Endothelial cell of umbilical vein (primary cell): ENCODE measurements at regions not wholly inside any gene's neighbourhood (a gene's known extent, or its start where the extent isn't known, plus 50 kb on each side); places are given as distances from the start of the nearest gene placed in this dataset.

Experiments used
- BruUV-seq: library from RNA; stranded (reverse); fragments of 400-500 nt; replicated peaks from 2 replicates; lab custom pipeline; 2021; lab: Mats Ljungman, UMichigan
- CTCF ChIA-PET: fragments of 300-600, 350-600 bp; sonication (Branson Sonifier 250); formaldehyde crosslinking; loops from one replicate; lab custom pipeline; 2021; ENCODE audit warnings: antibody characterized with exemption, inconsistent platforms; lab: Charles Lee
- POLR2A ChIA-PET: fragments of 300-600, 350-600 bp; sonication (Branson Sonifier 250); formaldehyde crosslinking; loops from one replicate; lab custom pipeline; 2021; ENCODE audit warnings: antibody characterized with exemption, inconsistent platforms; lab: Charles Lee
- DNase-seq: peaks from one replicate; pipeline ENCODE4 v3.0.0-alpha.2; 2011; ENCODE audit warnings: low read depth, low spot score
- FAIRE-seq: peaks from 2 replicates; lab custom pipeline; 2011; peaks lifted over from hg19 to GRCh38; lab: Jason Lieb, UNC
- H2AFZ ChIP-seq: 2 replicates; pipeline ENCODE4 v1.6.0; 2012; ENCODE audit warnings: low read depth, low read length, control low read depth, inconsistent platforms
- H3K27ac ChIP-seq: 2 replicates; pipeline ENCODE4 v1.5.1; 2011; ENCODE audit warnings: low read depth, mild to moderate bottlenecking, control low read depth, low read length, moderate library complexity; ENCODE audit not compliant: insufficient read depth
- H3K27me3 ChIP-seq, 2 experiments: 2 replicates each; pipeline versions ENCODE4 v1.6.0 to v1.6.1; 2011; ENCODE audit warnings: low read length in 2 of 2, mixed read lengths in 1 of 2; ENCODE audit not compliant: control insufficient read depth in 2 of 2, insufficient read depth in 2 of 2
- H3K36me3 ChIP-seq, 2 experiments: 2 replicates in 1 of 2; 3 replicates in 1 of 2; pipeline ENCODE4 v1.5.1; 2011; ENCODE audit warnings: low read length in 2 of 2, mild to moderate bottlenecking in 1 of 2, moderate library complexity in 1 of 2; ENCODE audit not compliant: control insufficient read depth in 2 of 2, insufficient read depth in 2 of 2; ENCODE audit errors: extremely low read depth in 1 of 2
- H3K4me1 ChIP-seq: 3 replicates; pipeline ENCODE4 v1.5.1; 2011; ENCODE audit warnings: mild to moderate bottlenecking, low read length; ENCODE audit not compliant: control insufficient read depth, insufficient read depth; ENCODE audit errors: extremely low read depth
- H3K4me2 ChIP-seq: 2 replicates; pipeline ENCODE4 v1.6.1; 2011; ENCODE audit warnings: low read length, control low read depth, mixed read lengths; ENCODE audit not compliant: insufficient read depth
- H3K4me3 ChIP-seq, 3 experiments: fragments of 200-600 bp in 1 of 3; sonication (generic), shearing (Covaris generic) in 1 of 3; replicated peaks in 1 of 3; 2 replicates each; pipeline ENCODE4 v1.5.1; 2011 to 2016; ENCODE audit warnings: control low read depth in 3 of 3, low read length in 3 of 3, mild to moderate bottlenecking in 2 of 3, inconsistent platforms in 1 of 3, low read depth in 1 of 3, moderate library complexity in 1 of 3; ENCODE audit not compliant: insufficient read depth in 1 of 3
- H3K79me2 ChIP-seq: 2 replicates; pipeline ENCODE4 v1.6.0; 2012; ENCODE audit warnings: low read length, inconsistent platforms; ENCODE audit not compliant: control insufficient read depth, insufficient read depth
- H3K9ac ChIP-seq: replicated peaks from 2 replicates; pipeline ENCODE3; 2011; ENCODE audit warnings: low read length, control low read depth; ENCODE audit not compliant: insufficient read depth; ENCODE audit errors: extremely low read depth
- H3K9me1 ChIP-seq: replicated peaks from 3 replicates; pipeline ENCODE4 v1.6.0; 2011; ENCODE audit warnings: mild to moderate bottlenecking, low read length; ENCODE audit not compliant: control insufficient read depth, insufficient read depth; ENCODE audit errors: extremely low read depth
- H3K9me3 ChIP-seq: replicated peaks from 2 replicates; pipeline ENCODE4 v1.5.1; 2012; ENCODE audit warnings: low read length, inconsistent platforms; ENCODE audit not compliant: control insufficient read depth, insufficient read depth
- H4K20me1 ChIP-seq: replicated peaks from 2 replicates; pipeline ENCODE3; 2011; ENCODE audit warnings: mild to moderate bottlenecking, low read length; ENCODE audit not compliant: control insufficient read depth, insufficient read depth; ENCODE audit errors: extremely low read depth
- EZH2 ChIP-seq: IDR thresholded peaks from 2 replicates; pipeline ENCODE4 v1.6.1; 2012; ENCODE audit warnings: borderline replicate concordance, low read depth, mild to moderate bottlenecking, moderate library complexity, low read length, inconsistent platforms; ENCODE audit not compliant: severe bottlenecking
- FOS ChIP-seq: IDR thresholded peaks from 2 replicates; pipeline ENCODE4 v1.6.1; 2011; ENCODE audit warnings: mild to moderate bottlenecking, low read length, moderate library complexity, borderline replicate concordance; ENCODE audit not compliant: insufficient read depth
- GATA2 ChIP-seq: IDR thresholded peaks from 2 replicates; pipeline ENCODE4 v1.7.0; 2011; ENCODE audit warnings: low read depth, mild to moderate bottlenecking, moderate library complexity, mixed read lengths, low read length; ENCODE audit not compliant: insufficient read length, insufficient read depth
- JUN ChIP-seq: IDR thresholded peaks from 2 replicates; pipeline ENCODE4 v1.6.1; 2011; ENCODE audit warnings: borderline replicate concordance, low read depth; ENCODE audit not compliant: insufficient read length, insufficient read depth
- MYC ChIP-seq: IDR thresholded peaks from one replicate; pipeline ENCODE4 v1.6.1; 2011; ENCODE audit warnings: mild to moderate bottlenecking, low read depth, low read length
- POLR2A ChIP-seq: IDR thresholded peaks from 2 replicates; pipeline ENCODE4 v1.6.1; 2012; ENCODE audit warnings: low read depth, mild to moderate bottlenecking, control low read depth, low read length
- POLR2AphosphoS5 ChIP-seq: IDR thresholded peaks from 2 replicates; pipeline ENCODE4 v1.6.1; 2012; ENCODE audit warnings: low read depth, mild to moderate bottlenecking, control low read depth, low read length, moderate library complexity; ENCODE audit not compliant: insufficient read depth
- dilution Hi-C: fragments of 300-500 bp; cut with MboI; formaldehyde crosslinking; loops from one replicate; pipeline ENCODE4 v1.15.0; 2019; ENCODE audit warnings: low sequenced_read_pairs; ENCODE audit not compliant: extremely low pct_ligation_motif_present
- intact Hi-C: fragments of 100-400 bp; cut with micrococcal nuclease; formaldehyde crosslinking; loops from one replicate; pipeline ENCODE4 v1.10.0; 2022
- TF ChIP-seq, protein P1 (sequence below), 2 donors: IDR thresholded peaks; 1 replicate in 1 of 2; 2 replicates in 1 of 2; pipeline ENCODE4 v1.5.1; 2011; ENCODE audit warnings: low read length in 2 of 2, mild to moderate bottlenecking in 2 of 2, moderate library complexity in 2 of 2, control low read depth in 1 of 2, inconsistent platforms in 1 of 2, low read depth in 1 of 2; ENCODE audit not compliant: insufficient read depth in 1 of 2; ENCODE audit errors: extremely low read depth in 1 of 2
- TF ChIP-seq, protein P2 (sequence below): IDR thresholded peaks from 2 replicates; pipeline ENCODE4 v1.6.1; 2011; ENCODE audit not compliant: insufficient read depth, insufficient read length

DNA sequence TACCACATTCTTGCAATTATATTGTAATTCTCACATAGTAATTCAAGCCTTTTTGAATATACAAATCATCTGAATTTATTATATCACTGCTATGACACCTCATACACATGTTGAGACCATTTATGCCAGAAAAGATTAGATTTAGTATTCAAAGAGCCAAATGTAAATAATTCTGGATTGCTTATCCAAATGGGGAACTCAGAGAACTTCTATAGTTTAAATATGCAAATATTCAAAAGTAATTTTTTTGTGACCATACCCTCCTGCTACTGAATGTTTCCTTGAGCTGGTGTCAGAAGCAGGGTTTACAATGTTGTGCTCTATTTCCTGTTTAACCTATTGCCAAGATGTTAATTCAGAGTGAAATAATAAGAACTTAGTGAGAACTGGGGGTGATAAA is 372.2 kb downstream of the TRIML1 start:
- ChIA-PET CTCF (no interaction called here), POLR2A (no interaction called here)
- Histone ChIP-seq H3K4me2 (no peak overlapping the region), H2AFZ (no peak overlapping the region), H3K4me1 (no peaks in the 10 kb centered on the region), H3K27me3 (no peaks in the 10 kb centered on the region), H3K79me2 (no peaks in the 10 kb centered on the region), H3K4me3 (no peak overlapping the region), H3K27ac (no peak overlapping the region), H3K9ac (no peak overlapping the region), H4K20me1 (no peaks in the 10 kb centered on the region), H3K9me1 (no peaks in the 10 kb centered on the region), H3K36me3 (no peaks in the 10 kb centered on the region), H3K9me3 (no peaks in the 10 kb centered on the region)
- no peak for TF ChIP-seq POLR2AphosphoS5
- TF ChIP-seq, protein P1, sequence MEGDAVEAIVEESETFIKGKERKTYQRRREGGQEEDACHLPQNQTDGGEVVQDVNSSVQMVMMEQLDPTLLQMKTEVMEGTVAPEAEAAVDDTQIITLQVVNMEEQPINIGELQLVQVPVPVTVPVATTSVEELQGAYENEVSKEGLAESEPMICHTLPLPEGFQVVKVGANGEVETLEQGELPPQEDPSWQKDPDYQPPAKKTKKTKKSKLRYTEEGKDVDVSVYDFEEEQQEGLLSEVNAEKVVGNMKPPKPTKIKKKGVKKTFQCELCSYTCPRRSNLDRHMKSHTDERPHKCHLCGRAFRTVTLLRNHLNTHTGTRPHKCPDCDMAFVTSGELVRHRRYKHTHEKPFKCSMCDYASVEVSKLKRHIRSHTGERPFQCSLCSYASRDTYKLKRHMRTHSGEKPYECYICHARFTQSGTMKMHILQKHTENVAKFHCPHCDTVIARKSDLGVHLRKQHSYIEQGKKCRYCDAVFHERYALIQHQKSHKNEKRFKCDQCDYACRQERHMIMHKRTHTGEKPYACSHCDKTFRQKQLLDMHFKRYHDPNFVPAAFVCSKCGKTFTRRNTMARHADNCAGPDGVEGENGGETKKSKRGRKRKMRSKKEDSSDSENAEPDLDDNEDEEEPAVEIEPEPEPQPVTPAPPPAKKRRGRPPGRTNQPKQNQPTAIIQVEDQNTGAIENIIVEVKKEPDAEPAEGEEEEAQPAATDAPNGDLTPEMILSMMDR (IDR thresholded peaks at IDR 0.05; ENCODE audit: extremely low read depth in 1 of 2, insufficient read depth in 1 of 2, low read depth in 1 of 2, low read length in 2 of 2): no peak
- TF ChIP-seq, protein P2, sequence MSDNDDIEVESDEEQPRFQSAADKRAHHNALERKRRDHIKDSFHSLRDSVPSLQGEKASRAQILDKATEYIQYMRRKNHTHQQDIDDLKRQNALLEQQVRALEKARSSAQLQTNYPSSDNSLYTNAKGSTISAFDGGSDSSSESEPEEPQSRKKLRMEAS: no peak
- TF ChIP-seq MYC: no peak
- no peak for TF ChIP-seq JUN
- TF ChIP-seq EZH2: no peak
- TF ChIP-seq POLR2A: no peak
- no peak for TF ChIP-seq GATA2
- TF ChIP-seq FOS: no peak
- dilution Hi-C loops (no loop called here), intact Hi-C loops (no loop called here)
- no TSS peak for BruUV-seq
- FAIRE-seq (no peak), DNase-seq (no peak)
